ENCODE measurements at regions not wholly inside any gene's neighbourhood (a gene's known extent, or its start where the extent isn't known, plus 50 kb on each side); places are given as distances from the start of the nearest gene placed in this dataset.
A peak's percentile ranks its signal among the peaks of the same experiment; 100 is the strongest.

DNA sequence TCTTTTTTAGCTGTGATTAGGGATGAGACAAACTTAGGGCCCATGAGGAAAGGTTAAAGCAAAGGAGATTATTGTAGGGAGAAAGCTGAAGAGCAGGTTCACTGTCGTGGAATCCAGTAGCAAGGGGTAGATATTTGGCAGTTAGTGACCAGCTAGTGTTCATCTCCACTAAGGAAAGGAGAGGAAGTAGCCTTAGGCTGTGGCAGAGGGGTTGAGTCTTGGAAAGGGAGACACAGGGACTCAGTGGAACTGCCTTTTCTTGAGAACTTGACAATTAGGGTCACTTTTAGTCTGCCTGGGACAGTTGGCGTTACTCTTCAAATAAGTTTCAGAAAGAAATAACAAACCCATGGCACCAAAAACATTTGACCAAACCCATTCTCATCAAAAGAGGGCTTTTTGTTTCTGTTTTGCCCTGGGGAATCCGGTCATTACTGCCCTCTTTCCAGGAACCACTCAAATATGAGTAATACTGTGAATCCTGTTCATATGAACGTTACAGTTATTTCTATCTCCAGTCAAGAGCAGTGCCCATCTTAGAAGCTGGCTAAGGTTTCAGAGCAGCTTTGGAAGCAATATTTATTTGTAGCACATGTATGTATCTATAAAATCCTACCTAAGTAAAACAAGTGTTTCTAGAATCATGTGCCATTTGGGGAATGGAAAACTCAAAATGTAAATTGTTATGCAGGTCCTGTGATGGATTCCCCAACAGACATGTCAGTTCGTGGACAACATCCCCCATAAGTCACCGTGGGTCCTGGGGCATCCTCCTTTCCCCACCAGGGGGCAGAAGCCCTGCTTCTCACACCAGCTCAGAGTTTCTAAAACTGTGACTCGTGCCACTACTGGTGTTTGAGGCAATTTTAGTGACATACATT is 77.3 kb upstream of the PHLPP1 start:
- H4K5ac ChIP-seq (ENCODE audit: insufficient read length, low read depth, low read length) = no peak overlapping the region
- TF ChIP-seq GABPA (IDR thresholded peaks at IDR 0.05; ENCODE audit: borderline replicate concordance, insufficient read depth, low read length) = no peak
- no peak for TF ChIP-seq GTF2F1 (IDR thresholded peaks at IDR 0.05; ENCODE audit: borderline replicate concordance, low read depth, low read length)
- peak; percentile 77 to 83 for TF ChIP-seq RAD21 (IDR thresholded peaks at IDR 0.05 in 1 of 2, conservative IDR thresholded peaks at IDR 0.05 in 1 of 2; ENCODE audit: low read depth in 2 of 2, low read length in 2 of 2)
- TF ChIP-seq, protein P1, sequence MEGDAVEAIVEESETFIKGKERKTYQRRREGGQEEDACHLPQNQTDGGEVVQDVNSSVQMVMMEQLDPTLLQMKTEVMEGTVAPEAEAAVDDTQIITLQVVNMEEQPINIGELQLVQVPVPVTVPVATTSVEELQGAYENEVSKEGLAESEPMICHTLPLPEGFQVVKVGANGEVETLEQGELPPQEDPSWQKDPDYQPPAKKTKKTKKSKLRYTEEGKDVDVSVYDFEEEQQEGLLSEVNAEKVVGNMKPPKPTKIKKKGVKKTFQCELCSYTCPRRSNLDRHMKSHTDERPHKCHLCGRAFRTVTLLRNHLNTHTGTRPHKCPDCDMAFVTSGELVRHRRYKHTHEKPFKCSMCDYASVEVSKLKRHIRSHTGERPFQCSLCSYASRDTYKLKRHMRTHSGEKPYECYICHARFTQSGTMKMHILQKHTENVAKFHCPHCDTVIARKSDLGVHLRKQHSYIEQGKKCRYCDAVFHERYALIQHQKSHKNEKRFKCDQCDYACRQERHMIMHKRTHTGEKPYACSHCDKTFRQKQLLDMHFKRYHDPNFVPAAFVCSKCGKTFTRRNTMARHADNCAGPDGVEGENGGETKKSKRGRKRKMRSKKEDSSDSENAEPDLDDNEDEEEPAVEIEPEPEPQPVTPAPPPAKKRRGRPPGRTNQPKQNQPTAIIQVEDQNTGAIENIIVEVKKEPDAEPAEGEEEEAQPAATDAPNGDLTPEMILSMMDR (IDR thresholded peaks at IDR 0.05; ENCODE audit: control extremely low read depth in 1 of 3, insufficient read depth in 1 of 3, low read depth in 1 of 3, low read length in 3 of 3) = peak; percentile 79 to 91 (median 88)
- no peak for TF ChIP-seq SP4 (IDR thresholded peaks at IDR 0.05; ENCODE audit: low read length)
- TF ChIP-seq CREB1 (IDR thresholded peaks at IDR 0.05) = no peak
- TF ChIP-seq YY1 (IDR thresholded peaks at IDR 0.05; ENCODE audit: low read depth, low read length) = 0 out of 2 replicates have a peak, but pooled peaks have one; percentile 31
- TF ChIP-seq, protein P2, sequence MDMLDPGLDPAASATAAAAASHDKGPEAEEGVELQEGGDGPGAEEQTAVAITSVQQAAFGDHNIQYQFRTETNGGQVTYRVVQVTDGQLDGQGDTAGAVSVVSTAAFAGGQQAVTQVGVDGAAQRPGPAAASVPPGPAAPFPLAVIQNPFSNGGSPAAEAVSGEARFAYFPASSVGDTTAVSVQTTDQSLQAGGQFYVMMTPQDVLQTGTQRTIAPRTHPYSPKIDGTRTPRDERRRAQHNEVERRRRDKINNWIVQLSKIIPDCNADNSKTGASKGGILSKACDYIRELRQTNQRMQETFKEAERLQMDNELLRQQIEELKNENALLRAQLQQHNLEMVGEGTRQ (IDR thresholded peaks at IDR 0.05; ENCODE audit: low read length) = no peak

More for the DNA sequence above, 77.3 kb upstream of the PHLPP1 start:
- H4K91ac ChIP-seq (replicated peaks; ENCODE audit: insufficient read length, low read length) = no peak overlapping the region
- H4K8ac ChIP-seq (ENCODE audit: extremely low read depth, insufficient read depth, low read length) = no peak overlapping the region
- H3K9me3 ChIP-seq (ENCODE audit: insufficient read depth in 2 of 2, low read depth in 1 of 2, low read length in 1 of 2) = 0 out of 4 replicates have a peak, but pooled peaks cover 0 to 3% of the 10 kb centered on the region in 2 experiments
- no peaks in the 10 kb centered on the region for H3K36me3 ChIP-seq (ENCODE audit: control insufficient read depth in 2 of 4, insufficient read depth in 4 of 4, low read length in 3 of 4)
- no peak overlapping the region for H3K27ac ChIP-seq (ENCODE audit: low read depth, low read length)
- peak overlapping the region; percentile 18; the same call in 1 of the 2 replicates for H2AFZ ChIP-seq (ENCODE audit: low read length)
- POLR2A ChIA-PET (ENCODE audit: partially characterized antibody) = no interaction called here
- no peaks in the 10 kb centered on the region for H3K23me2 ChIP-seq (ENCODE audit: low read depth, low read length)
- no peak overlapping the region for H2AK5ac ChIP-seq (ENCODE audit: low read depth, low read length)
- H3K4ac ChIP-seq (replicated peaks; ENCODE audit: insufficient read length, low read depth, low read length) = no peak overlapping the region
- WGBS, 2 experiments (ENCODE audit: extremely low coverage in 1 of 2, insufficient coverage in 1 of 2, insufficient read length in 1 of 2, insufficient replicate concordance in 2 of 2, low coverage in 1 of 2, low lambda C conversion rate in 2 of 2, missing lambda C conversion rate in 1 of 2) = 74% methylated on average over 7 of the region's 7 CpGs; no CpG with 5 or more reads in 1 of the 2 experiments
- no peak overlapping the region for H2BK12ac ChIP-seq (ENCODE audit: low read depth, low read length)
- no peak overlapping the region for H2BK15ac ChIP-seq (ENCODE audit: low read length)
- no peak for FAIRE-seq
- no peak overlapping the region for H2BK120ac ChIP-seq (replicated peaks; ENCODE audit: low read depth, low read length)
- no peak overlapping the region for H3K9ac ChIP-seq (replicated peaks in 1 of 4; ENCODE audit: extremely low read depth in 1 of 4, low read depth in 3 of 4, low read length in 3 of 4)
- H3K79me1 ChIP-seq (ENCODE audit: low read depth, low read length) = no peaks in the 10 kb centered on the region
- H3K23ac ChIP-seq (ENCODE audit: insufficient read length) = no peak overlapping the region
- H4K20me1 ChIP-seq (replicated peaks in 1 of 2; ENCODE audit: control insufficient read depth in 1 of 2, insufficient read depth in 2 of 2, low read length in 2 of 2) = no peaks in the 10 kb centered on the region
- H3K56ac ChIP-seq (replicated peaks; ENCODE audit: insufficient read length, low read depth, low read length) = no peak overlapping the region
- H3K4me2 ChIP-seq (ENCODE audit: insufficient read depth in 1 of 2, low read depth in 2 of 2, low read length in 2 of 2) = no peak overlapping the region
- H2BK20ac ChIP-seq (ENCODE audit: low read length) = no peak overlapping the region
- H3K79me2 ChIP-seq (ENCODE audit: control insufficient read depth in 1 of 2, insufficient read depth in 2 of 2, low read length in 2 of 2) = no peaks in the 10 kb centered on the region
- CTCF ChIA-PET (ENCODE audit: partially characterized antibody) = interaction anchor here (0.6 to 5.3 kb wide), 31 partner anchors 9 to 344 kb away, joined by 3 to 31 read pairs (median 4); partner anchors contain the start of gene PHLPP1
- H3K27me3 ChIP-seq (replicated peaks in 1 of 4; ENCODE audit: control insufficient read depth in 3 of 4, extremely low read depth in 1 of 4, insufficient read depth in 3 of 4, low read length in 3 of 4) = no peaks in the 10 kb centered on the region
- no peaks in the 10 kb centered on the region for H3K4me1 ChIP-seq (replicated peaks in 1 of 4; ENCODE audit: control insufficient read depth in 3 of 4, insufficient read depth in 4 of 4, low read length in 3 of 4)
- DNase-seq (ENCODE audit: low read depth in 1 of 2, low spot score in 2 of 2) = peak; percentile 23 to 81
- no peak overlapping the region for H3K18ac ChIP-seq (ENCODE audit: extremely low read depth, low read length)
- no peak overlapping the region for H3K4me3 ChIP-seq (ENCODE audit: extremely low read depth in 1 of 4, insufficient read depth in 2 of 4, low read depth in 3 of 4, low read length in 4 of 4)
- no peak overlapping the region for H2BK5ac ChIP-seq (ENCODE audit: low read depth, low read length)
- no peak overlapping the region for H3K14ac ChIP-seq (ENCODE audit: insufficient read length)

Data from H1 (cell line).